Erythroblast (primary cell): ENCODE measurements at regions not wholly inside any gene's neighbourhood (a gene's known extent, or its start where the extent isn't known, plus 50 kb on each side); places are given as distances from the start of the nearest gene placed in this dataset.

Experiments used
- GATA1 ChIP-seq: IDR thresholded peaks from 2 replicates; pipeline ENCODE4 v1.6.1; 2011; ENCODE audit warnings: low read depth, mild to moderate bottlenecking, control low read depth, low read length, moderate library complexity
- POLR2A ChIP-seq: IDR thresholded peaks from 2 replicates; pipeline ENCODE4 v1.6.1; 2011; ENCODE audit warnings: mild to moderate bottlenecking, low read length

DNA sequence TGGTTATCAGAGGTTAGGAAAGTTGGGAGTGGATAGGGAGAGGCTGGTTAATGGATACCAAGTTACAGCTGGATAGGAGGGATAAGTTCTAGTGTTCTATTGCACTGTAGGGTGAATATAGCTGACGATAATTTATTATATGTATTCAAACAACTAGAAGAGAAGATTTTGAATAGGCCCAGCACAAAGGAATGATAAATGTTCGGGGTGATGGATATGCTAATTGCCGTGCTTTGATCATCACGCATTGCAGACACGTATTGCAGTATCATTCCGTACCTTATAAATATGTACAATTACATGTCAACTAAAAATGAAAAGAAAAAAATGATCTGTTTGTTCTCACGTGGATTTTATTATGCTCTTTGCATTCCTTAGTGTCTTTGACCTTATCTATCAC, 369.2 kb upstream of the PKDCC start:
- no peak for TF ChIP-seq POLR2A
- TF ChIP-seq GATA1: no peak
